K562 (cell line): ENCODE measurements at regions not wholly inside any gene's neighbourhood (a gene's known extent, or its start where the extent isn't known, plus 50 kb on each side); places are given as distances from the start of the nearest gene placed in this dataset.

Experiments
- ATAC-seq: fragments of 200-7000 bp; cut with Tn5 transposase; 3 replicates; pipeline ENCODE4 v1.9.1; 2020; ENCODE audit warnings: moderate library complexity
- BruUV-seq: library from RNA; stranded (reverse); fragments of 400-500 nt; replicated peaks from 2 replicates; lab custom pipeline; 2021; lab: Mats Ljungman, UMichigan
- CTCF ChIA-PET: fragments of 300-600 bp; formaldehyde crosslinking; extraction: SDS; loops from one replicate; lab custom pipeline; 2021; ENCODE audit warnings: low intra/inter-chr PET ratio; lab: Yijun Ruan, JAX
- POLR2A ChIA-PET: fragments of 300-600, 350-650 bp; sonication (Branson Sonifier 250); formaldehyde crosslinking; extraction: SDS; loops from one replicate; lab custom pipeline; 2021; ENCODE audit warnings: antibody characterized with exemption, inconsistent platforms; lab: Yijun Ruan, JAX
- DNase-seq, 4 experiments: peaks; one replicate each; pipeline versions ENCODE4 v3.0.0 to v3.0.0-alpha.2; 2011 to 2018; ENCODE audit warnings: low spot score in 3 of 4, mixed read lengths in 3 of 4; ENCODE audit errors: extremely low read depth in 1 of 4
- FAIRE-seq: peaks from 2 replicates; lab custom pipeline; 2011; peaks lifted over from hg19 to GRCh38; lab: Jason Lieb, UNC
- H2AFZ ChIP-seq: 2 replicates; pipeline ENCODE4 v1.6.0; 2011; ENCODE audit warnings: low read depth, low read length, control low read depth, inconsistent platforms
- H3K27ac ChIP-seq: fragments of 200-600 bp; 3 replicates; pipeline ENCODE4 v1.8.0; 2011; ENCODE audit warnings: low read depth, mild to moderate bottlenecking, control low read depth, inconsistent platforms, low read length, moderate library complexity, mixed read lengths; ENCODE audit errors: extremely low read depth
- H3K27me3 ChIP-seq, 2 experiments: fragments of 300-600 bp in 1 of 2; 2 replicates in 1 of 2; 3 replicates in 1 of 2; pipeline versions ENCODE4 v1.6.0 to v1.8.0; 2011; ENCODE audit warnings: inconsistent platforms in 2 of 2, low read length in 2 of 2, mild to moderate bottlenecking in 1 of 2, mixed read lengths in 1 of 2, moderate library complexity in 1 of 2; ENCODE audit not compliant: control insufficient read depth in 2 of 2, insufficient read depth in 2 of 2
- H3K36me3 ChIP-seq: fragments of 300-600 bp; 3 replicates; pipeline ENCODE4 v1.8.0; 2011; ENCODE audit warnings: mild to moderate bottlenecking, low read length, inconsistent platforms; ENCODE audit not compliant: control insufficient read depth, insufficient read depth
- H3K4me1 ChIP-seq, 2 experiments: fragments of 200-600 bp in 1 of 2; replicated peaks in 1 of 2; 2 replicates in 1 of 2; 3 replicates in 1 of 2; pipeline versions ENCODE4 v1.5.1 to v1.8.0; 2011; ENCODE audit warnings: inconsistent platforms in 2 of 2, low read length in 2 of 2, mild to moderate bottlenecking in 1 of 2, mixed read lengths in 1 of 2, moderate library complexity in 1 of 2; ENCODE audit not compliant: control insufficient read depth in 2 of 2, insufficient read depth in 2 of 2
- H3K4me2 ChIP-seq: 2 replicates; pipeline ENCODE4 v1.6.1; 2011; ENCODE audit warnings: low read length, control low read depth, inconsistent platforms, mixed read lengths; ENCODE audit not compliant: insufficient read depth
- H3K4me3 ChIP-seq: fragments of 200-600 bp; sonication (generic), shearing (Covaris generic); 2 replicates; pipeline ENCODE4 v1.5.1; 2016; ENCODE audit warnings: control low read depth, inconsistent platforms
- H3K79me2 ChIP-seq: fragments of 200-600 bp; 3 replicates; pipeline ENCODE4 v1.8.0; 2011; ENCODE audit warnings: low read length, inconsistent platforms; ENCODE audit not compliant: control insufficient read depth, insufficient read depth
- H3K9ac ChIP-seq, 2 experiments: 2 replicates each; pipeline versions ENCODE4 v1.6.0 to v1.6.1; 2011; ENCODE audit warnings: low read depth in 2 of 2, low read length in 2 of 2, control low read depth in 1 of 2, inconsistent platforms in 1 of 2, mild to moderate bottlenecking in 1 of 2, mixed read lengths in 1 of 2; ENCODE audit not compliant: insufficient read depth in 1 of 2
- H3K9me1 ChIP-seq: one replicate; pipeline ENCODE4 v1.6.0; 2011; ENCODE audit warnings: inconsistent platforms, mild to moderate bottlenecking, low read length, moderate library complexity; ENCODE audit not compliant: control insufficient read depth, insufficient read depth
- H3K9me3 ChIP-seq: replicated peaks from 2 replicates; pipeline ENCODE4 v1.5.1; 2011; ENCODE audit warnings: low read depth, low read length, inconsistent platforms; ENCODE audit not compliant: control insufficient read depth, insufficient read depth
- H4K20me1 ChIP-seq: replicated peaks from 2 replicates; pipeline ENCODE4 v1.6.1; 2011; ENCODE audit warnings: low read length, inconsistent platforms, mixed read lengths; ENCODE audit not compliant: control insufficient read depth, insufficient read depth
- JUND ChIP-seq, 2 experiments: IDR thresholded peaks; 2 replicates in 1 of 2; 3 replicates in 1 of 2; pipeline ENCODE4 v1.6.1; 2011; ENCODE audit warnings: borderline replicate concordance in 2 of 2, low read depth in 2 of 2, low read length in 2 of 2, improper control_type of control experiment in 1 of 2, missing biosample characterization in 1 of 2, missing genetic modification characterization in 1 of 2, missing genetic modification reagents in 1 of 2
- POLR2G ChIP-seq: fragments of 200-400 bp; formaldehyde crosslinking; IDR thresholded peaks from 2 replicates; pipeline ENCODE4 v1.6.1; 2017; ENCODE audit warnings: low read depth, mild to moderate bottlenecking, antibody characterized with exemption, low read length, moderate library complexity
- WGBS: fragments of 100-300 bp; shearing (Covaris generic); methylation state at CpG from one replicate; pipeline ENCODE4 v1.1.6; 2016; ENCODE audit warnings: low coverage, mixed read lengths; ENCODE audit not compliant: insufficient coverage; ENCODE audit errors: missing lambda C conversion rate; 5-methylcytosine and 5-hydroxymethylcytosine counted together
- in situ Hi-C: fragments of 300-500 bp; cut with MboI; formaldehyde crosslinking; loops from 4 replicates; pipeline ENCODE4 v1.15.0; 2018; ENCODE audit warnings: inconsistent platforms, mixed read lengths
- intact Hi-C: fragments of 100-400 bp; cut with micrococcal nuclease; formaldehyde crosslinking; loops from 2 replicates; pipeline ENCODE4 v1.14.2; 2022

DNA sequence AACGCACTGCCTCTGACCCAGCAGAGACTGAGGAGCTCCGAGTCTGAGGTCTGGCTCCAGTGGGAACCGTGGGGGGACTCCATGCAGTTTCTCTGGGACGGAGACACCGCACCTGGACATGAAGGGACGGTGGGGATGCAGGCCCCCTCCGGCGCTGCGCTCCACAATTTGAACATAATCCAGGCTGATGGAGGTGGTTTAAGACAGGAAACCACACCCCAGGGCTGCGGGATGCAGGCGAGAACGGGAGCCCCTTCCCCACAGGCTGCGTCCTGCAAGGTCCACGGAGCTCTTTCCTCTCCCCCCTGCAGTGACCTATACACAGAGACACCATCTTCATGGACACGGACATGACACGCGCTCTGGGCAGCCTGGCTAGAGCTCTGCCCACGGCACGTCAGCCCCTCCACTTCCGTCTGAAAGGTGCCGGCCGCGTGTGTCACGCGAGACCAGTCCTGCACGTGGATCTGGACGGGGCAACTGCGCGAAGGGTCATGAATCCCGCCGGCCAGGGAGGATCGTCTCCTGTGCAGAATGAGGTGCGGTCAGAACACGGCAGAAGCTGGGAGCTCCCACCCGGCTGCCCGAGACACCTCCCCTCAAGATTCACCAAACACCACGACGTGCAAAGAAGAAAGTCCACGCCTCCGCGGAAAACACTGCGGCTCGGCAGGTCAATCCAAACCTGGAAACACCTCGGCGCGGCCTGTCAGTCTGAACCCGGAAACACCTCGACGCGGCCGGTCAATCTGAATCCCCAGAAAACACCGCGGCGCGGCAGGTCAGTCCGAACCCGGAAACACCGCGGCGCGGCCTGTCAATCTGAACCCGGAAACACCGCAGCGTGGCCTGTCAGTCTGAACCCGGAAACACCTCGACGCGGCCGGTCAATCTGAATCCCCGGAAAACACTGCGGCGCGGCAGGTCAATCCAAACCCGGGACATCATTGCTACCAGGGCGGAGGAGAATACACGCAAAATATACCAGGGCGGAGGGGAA, 212.4 kb downstream of the BRD1 start:
- Histone ChIP-seq H3K9me3 (peaks cover 3% of the 10 kb centered on the region; the same call in 1 of the 2 replicates), H3K9me1 (no peaks in the 10 kb centered on the region), H3K4me3 (no peak overlapping the region), H3K27ac (no peak overlapping the region), H3K4me1 (no peaks in the 10 kb centered on the region), H3K79me2 (peaks cover 61% of the 10 kb centered on the region)
- FAIRE-seq: no peak
- in situ Hi-C loops: no loop called here
- BruUV-seq: no TSS peak
- CTCF ChIA-PET: no interaction called here
- intact Hi-C loops: no loop called here
- no peak for DNase-seq
- TF ChIP-seq POLR2G (0 out of 2 replicates have a peak, but pooled peaks have one; percentile 41), JUND (IDR thresholded peaks at IDR 0.05; ENCODE audit: borderline replicate concordance, low read depth, low read length) (no peak), JUND (tag; IDR thresholded peaks at IDR 0.05; ENCODE audit: borderline replicate concordance, low read depth, low read length) (no peak)
- TF ChIP-seq, all 486 proteins: peak for 1
- H2AFZ ChIP-seq: no peak overlapping the region
- no peaks in the 10 kb centered on the region for H3K27me3 ChIP-seq
- POLR2A ChIA-PET: no interaction called here
- H4K20me1 ChIP-seq: no peaks in the 10 kb centered on the region
- WGBS: over 99% methylated on average over 35 of the region's 77 CpGs
- peaks cover 33% of the 10 kb centered on the region for H3K36me3 ChIP-seq
- no peak overlapping the region for H3K4me2 ChIP-seq
- H3K9ac ChIP-seq: no peak overlapping the region
- ATAC-seq: no peak
